GM18508 (cell line): ENCODE measurements at regions not wholly inside any gene's neighbourhood (a gene's known extent, or its start where the extent isn't known, plus 50 kb on each side); places are given as distances from the start of the nearest gene placed in this dataset.

Experiments used
- ATAC-seq: cut with Tn5 transposase; IDR thresholded peaks from one replicate; pipeline ENCODE4 v1.9.1; 2021; ENCODE audit warnings: moderate number of reproducible peaks; ENCODE audit not compliant: insufficient read depth, unreplicated experiment

GRCh38 chr10:33638891-33639290 lies 304.4 kb upstream of the NRP1 start:
- no peak for ATAC-seq

- no peak for ATAC-seq
Observed at GRCh38 chr10:33638374-33638773, 303.9 kb upstream of the NRP1 start.

- ATAC-seq: no peak
Observed at GRCh38 chr10:33635967-33636515, 301.6 kb upstream of the NRP1 start.

GRCh38 chr10:33632432-33632831 lies 298.0 kb upstream of the NRP1 start:
- ATAC-seq: no peak

- no peak for ATAC-seq
Observed at GRCh38 chr10:33631991-33632390, 297.5 kb upstream of the NRP1 start.

- no peak for ATAC-seq
Observed at GRCh38 chr10:33630761-33631160, 296.3 kb upstream of the NRP1 start.

GRCh38 chr10:33627611-33628010 lies 293.1 kb upstream of the NRP1 start:
- no peak for ATAC-seq

- no peak for ATAC-seq
Observed at GRCh38 chr10:33626798-33627466, 292.5 kb upstream of the NRP1 start.

- no peak for ATAC-seq
Observed at GRCh38 chr10:33623669-33624068, 289.2 kb upstream of the NRP1 start.

- no peak for ATAC-seq
Observed at GRCh38 chr10:33621101-33621500, 286.6 kb upstream of the NRP1 start.

GRCh38 chr10:33618196-33618595 lies 283.7 kb upstream of the NRP1 start:
- ATAC-seq: no peak

GRCh38 chr10:33617381-33618080 lies 283.1 kb upstream of the NRP1 start:
- ATAC-seq: no peak

- no peak for ATAC-seq
Observed at GRCh38 chr10:33616956-33617355, 282.5 kb upstream of the NRP1 start.

GRCh38 chr10:33612551-33612950 lies 278.1 kb upstream of the NRP1 start:
- ATAC-seq: no peak

- ATAC-seq: no peak
Observed at GRCh38 chr10:33612116-33612515, 277.6 kb upstream of the NRP1 start.

- ATAC-seq: no peak
Observed at GRCh38 chr10:33611423-33611822, 277.0 kb upstream of the NRP1 start.

GRCh38 chr10:33609546-33609945 lies 275.1 kb upstream of the NRP1 start:
- ATAC-seq: no peak

- ATAC-seq: no peak
Observed at GRCh38 chr10:33602278-33602677, 267.8 kb upstream of the NRP1 start.

GRCh38 chr10:33600381-33600780 lies 265.9 kb upstream of the NRP1 start:
- no peak for ATAC-seq

GRCh38 chr10:33596422-33596821 lies 262.0 kb upstream of the NRP1 start:
- ATAC-seq: no peak

GRCh38 chr10:33594475-33594874 lies 260.0 kb upstream of the NRP1 start:
- ATAC-seq: no peak
